ENCODE measurements at regions not wholly inside any gene's neighbourhood (a gene's known extent, or its start where the extent isn't known, plus 50 kb on each side); places are given as distances from the start of the nearest gene placed in this dataset.

GRCh38 chr18:10035281-10035991 lies 121.6 kb downstream of the VAPA start:
- peak; percentile 11 for DNase-seq

- no peak for DNase-seq
These were observed 122.7 kb downstream of the VAPA start for GRCh38 chr18:10036479-10036878.

GRCh38 chr18:10037181-10037580 lies 123.4 kb downstream of the VAPA start:
- no peak for DNase-seq

GRCh38 chr18:10038268-10038667 lies 124.5 kb downstream of the VAPA start:
- peak; percentile 5 for DNase-seq

GRCh38 chr18:10040287-10041011 lies 126.6 kb downstream of the VAPA start:
- DNase-seq: no peak

GRCh38 chr18:10041180-10041579 lies 127.4 kb downstream of the VAPA start:
- DNase-seq: peak; percentile 80

- no peak for DNase-seq
These were observed 128.7 kb downstream of the VAPA start for GRCh38 chr18:10042492-10042891.

GRCh38 chr18:10044054-10044453 lies 130.2 kb downstream of the VAPA start:
- no peak for DNase-seq

- DNase-seq: no peak
These were observed 131.6 kb downstream of the VAPA start for GRCh38 chr18:10045296-10045891.

GRCh38 chr18:10046178-10046807 lies 132.5 kb downstream of the VAPA start:
- DNase-seq: no peak

- no peak for DNase-seq
These were observed 133.4 kb downstream of the VAPA start for GRCh38 chr18:10047237-10047636.

GRCh38 chr18:10049747-10050146 lies 135.9 kb downstream of the VAPA start:
- DNase-seq: no peak

- DNase-seq: no peak
These were observed 137.1 kb downstream of the VAPA start for GRCh38 chr18:10050956-10051355.

GRCh38 chr18:10051877-10052631 lies 138.2 kb downstream of the VAPA start:
- DNase-seq: no peak

GRCh38 chr18:10052871-10053270 lies 139.1 kb downstream of the VAPA start:
- DNase-seq: no peak

- DNase-seq: peak; percentile 45
These were observed 140.0 kb downstream of the VAPA start for GRCh38 chr18:10053861-10054260.

- DNase-seq: peak; percentile 25
These were observed 140.6 kb downstream of the VAPA start for GRCh38 chr18:10054366-10054765.

GRCh38 chr18:10055125-10055750 lies 141.4 kb downstream of the VAPA start:
- no peak for DNase-seq

- DNase-seq: no peak
These were observed 142.7 kb downstream of the VAPA start for GRCh38 chr18:10056506-10056905.

GRCh38 chr18:10057401-10057893 lies 143.6 kb downstream of the VAPA start:
- no peak for DNase-seq

- DNase-seq: no peak
These were observed 144.3 kb downstream of the VAPA start for GRCh38 chr18:10057894-10058791.

All from NCI-H82 (cell line).